ENCODE measurements at regions not wholly inside any gene's neighbourhood (a gene's known extent, or its start where the extent isn't known, plus 50 kb on each side); places are given as distances from the start of the nearest gene placed in this dataset.

DNA sequence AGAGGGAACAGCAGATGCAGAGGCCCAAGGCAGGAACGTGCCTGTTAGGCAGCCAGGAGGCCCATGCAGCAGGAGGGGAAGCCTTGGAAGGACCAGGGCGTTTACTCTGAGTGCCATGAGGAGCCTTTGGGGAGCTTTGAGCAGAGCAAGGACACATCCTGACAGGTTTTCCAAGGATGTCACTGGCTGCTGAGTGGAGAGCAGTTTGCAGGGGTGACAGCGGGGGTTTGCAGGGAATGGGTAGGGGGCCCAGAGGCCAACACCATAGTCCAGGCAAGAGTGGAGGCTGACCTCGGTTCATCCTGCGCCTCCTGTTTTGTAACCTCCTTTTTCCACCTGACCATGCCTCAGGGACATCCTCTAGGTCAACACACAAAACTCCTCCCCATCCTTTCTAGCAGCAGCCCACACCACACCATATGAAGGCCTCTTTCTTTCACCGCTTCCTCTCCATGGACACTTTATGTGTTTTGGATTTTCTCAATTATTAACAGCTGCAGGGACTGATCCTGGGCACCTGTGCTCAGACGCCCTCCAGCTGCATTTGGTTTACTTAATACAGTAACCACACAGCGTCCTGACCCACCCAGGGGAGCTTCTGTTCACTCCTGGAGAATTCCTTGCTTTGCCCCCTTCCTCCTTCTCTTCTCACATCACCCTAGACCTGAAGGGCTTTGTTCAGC, 528.5 kb downstream of the MATN1 start:
- no peak for ATAC-seq
- no peak for TF ChIP-seq ZNF565 (CRISPR knock-in tag; conservative IDR thresholded peaks at IDR 0.05; ENCODE audit: low read depth)
- TF ChIP-seq ZC3H10 (CRISPR knock-in tag; IDR thresholded peaks at IDR 0.05) = no peak
- no peak for TF ChIP-seq ESRRG (CRISPR knock-in tag; IDR thresholded peaks at IDR 0.05)
- TF ChIP-seq OSR1 (CRISPR knock-in tag; IDR thresholded peaks at IDR 0.05) = no peak
- TF ChIP-seq PPARA (CRISPR knock-in tag; IDR thresholded peaks at IDR 0.05; ENCODE audit: borderline replicate concordance) = no peak
- TF ChIP-seq ARNTL (CRISPR knock-in tag; IDR thresholded peaks at IDR 0.05; ENCODE audit: borderline replicate concordance, low read depth) = no peak
- no peak for TF ChIP-seq BACH2 (CRISPR knock-in tag; IDR thresholded peaks at IDR 0.05; ENCODE audit: borderline replicate concordance)
- no peak for TF ChIP-seq ZNF70 (CRISPR knock-in tag; IDR thresholded peaks at IDR 0.05)
- TF ChIP-seq ZFP3 (CRISPR knock-in tag; IDR thresholded peaks at IDR 0.05) = no peak
- TF ChIP-seq, protein P1, sequence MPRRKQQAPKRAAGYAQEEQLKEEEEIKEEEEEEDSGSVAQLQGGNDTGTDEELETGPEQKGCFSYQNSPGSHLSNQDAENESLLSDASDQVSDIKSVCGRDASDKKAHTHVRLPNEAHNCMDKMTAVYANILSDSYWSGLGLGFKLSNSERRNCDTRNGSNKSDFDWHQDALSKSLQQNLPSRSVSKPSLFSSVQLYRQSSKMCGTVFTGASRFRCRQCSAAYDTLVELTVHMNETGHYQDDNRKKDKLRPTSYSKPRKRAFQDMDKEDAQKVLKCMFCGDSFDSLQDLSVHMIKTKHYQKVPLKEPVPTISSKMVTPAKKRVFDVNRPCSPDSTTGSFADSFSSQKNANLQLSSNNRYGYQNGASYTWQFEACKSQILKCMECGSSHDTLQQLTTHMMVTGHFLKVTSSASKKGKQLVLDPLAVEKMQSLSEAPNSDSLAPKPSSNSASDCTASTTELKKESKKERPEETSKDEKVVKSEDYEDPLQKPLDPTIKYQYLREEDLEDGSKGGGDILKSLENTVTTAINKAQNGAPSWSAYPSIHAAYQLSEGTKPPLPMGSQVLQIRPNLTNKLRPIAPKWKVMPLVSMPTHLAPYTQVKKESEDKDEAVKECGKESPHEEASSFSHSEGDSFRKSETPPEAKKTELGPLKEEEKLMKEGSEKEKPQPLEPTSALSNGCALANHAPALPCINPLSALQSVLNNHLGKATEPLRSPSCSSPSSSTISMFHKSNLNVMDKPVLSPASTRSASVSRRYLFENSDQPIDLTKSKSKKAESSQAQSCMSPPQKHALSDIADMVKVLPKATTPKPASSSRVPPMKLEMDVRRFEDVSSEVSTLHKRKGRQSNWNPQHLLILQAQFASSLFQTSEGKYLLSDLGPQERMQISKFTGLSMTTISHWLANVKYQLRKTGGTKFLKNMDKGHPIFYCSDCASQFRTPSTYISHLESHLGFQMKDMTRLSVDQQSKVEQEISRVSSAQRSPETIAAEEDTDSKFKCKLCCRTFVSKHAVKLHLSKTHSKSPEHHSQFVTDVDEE (CRISPR knock-in tag; IDR thresholded peaks at IDR 0.05) = no peak
- no peak for TF ChIP-seq TCF4 (CRISPR knock-in tag; IDR thresholded peaks at IDR 0.05; ENCODE audit: borderline replicate concordance)
- no peak for TF ChIP-seq SNAI2 (CRISPR knock-in tag; IDR thresholded peaks at IDR 0.05)
- TF ChIP-seq, protein P2, sequence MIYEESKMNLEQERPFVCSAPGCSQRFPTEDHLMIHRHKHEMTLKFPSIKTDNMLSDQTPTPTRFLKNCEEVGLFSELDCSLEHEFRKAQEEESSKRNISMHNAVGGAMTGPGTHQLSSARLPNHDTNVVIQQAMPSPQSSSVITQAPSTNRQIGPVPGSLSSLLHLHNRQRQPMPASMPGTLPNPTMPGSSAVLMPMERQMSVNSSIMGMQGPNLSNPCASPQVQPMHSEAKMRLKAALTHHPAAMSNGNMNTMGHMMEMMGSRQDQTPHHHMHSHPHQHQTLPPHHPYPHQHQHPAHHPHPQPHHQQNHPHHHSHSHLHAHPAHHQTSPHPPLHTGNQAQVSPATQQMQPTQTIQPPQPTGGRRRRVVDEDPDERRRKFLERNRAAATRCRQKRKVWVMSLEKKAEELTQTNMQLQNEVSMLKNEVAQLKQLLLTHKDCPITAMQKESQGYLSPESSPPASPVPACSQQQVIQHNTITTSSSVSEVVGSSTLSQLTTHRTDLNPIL (CRISPR knock-in tag; IDR thresholded peaks at IDR 0.05; ENCODE audit: low read depth) = no peak
- TF ChIP-seq, protein P3, sequence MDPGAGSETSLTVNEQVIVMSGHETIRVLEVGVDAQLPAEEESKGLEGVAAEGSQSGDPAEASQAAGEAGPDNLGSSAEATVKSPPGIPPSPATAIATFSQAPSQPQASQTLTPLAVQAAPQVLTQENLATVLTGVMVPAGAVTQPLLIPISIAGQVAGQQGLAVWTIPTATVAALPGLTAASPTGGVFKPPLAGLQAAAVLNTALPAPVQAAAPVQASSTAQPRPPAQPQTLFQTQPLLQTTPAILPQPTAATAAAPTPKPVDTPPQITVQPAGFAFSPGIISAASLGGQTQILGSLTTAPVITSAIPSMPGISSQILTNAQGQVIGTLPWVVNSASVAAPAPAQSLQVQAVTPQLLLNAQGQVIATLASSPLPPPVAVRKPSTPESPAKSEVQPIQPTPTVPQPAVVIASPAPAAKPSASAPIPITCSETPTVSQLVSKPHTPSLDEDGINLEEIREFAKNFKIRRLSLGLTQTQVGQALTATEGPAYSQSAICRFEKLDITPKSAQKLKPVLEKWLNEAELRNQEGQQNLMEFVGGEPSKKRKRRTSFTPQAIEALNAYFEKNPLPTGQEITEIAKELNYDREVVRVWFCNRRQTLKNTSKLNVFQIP (CRISPR knock-in tag; IDR thresholded peaks at IDR 0.05; ENCODE audit: borderline replicate concordance, low read depth) = no peak
- no peak for TF ChIP-seq ZNF8 (CRISPR knock-in tag; IDR thresholded peaks at IDR 0.05)
- TF ChIP-seq, protein P4, sequence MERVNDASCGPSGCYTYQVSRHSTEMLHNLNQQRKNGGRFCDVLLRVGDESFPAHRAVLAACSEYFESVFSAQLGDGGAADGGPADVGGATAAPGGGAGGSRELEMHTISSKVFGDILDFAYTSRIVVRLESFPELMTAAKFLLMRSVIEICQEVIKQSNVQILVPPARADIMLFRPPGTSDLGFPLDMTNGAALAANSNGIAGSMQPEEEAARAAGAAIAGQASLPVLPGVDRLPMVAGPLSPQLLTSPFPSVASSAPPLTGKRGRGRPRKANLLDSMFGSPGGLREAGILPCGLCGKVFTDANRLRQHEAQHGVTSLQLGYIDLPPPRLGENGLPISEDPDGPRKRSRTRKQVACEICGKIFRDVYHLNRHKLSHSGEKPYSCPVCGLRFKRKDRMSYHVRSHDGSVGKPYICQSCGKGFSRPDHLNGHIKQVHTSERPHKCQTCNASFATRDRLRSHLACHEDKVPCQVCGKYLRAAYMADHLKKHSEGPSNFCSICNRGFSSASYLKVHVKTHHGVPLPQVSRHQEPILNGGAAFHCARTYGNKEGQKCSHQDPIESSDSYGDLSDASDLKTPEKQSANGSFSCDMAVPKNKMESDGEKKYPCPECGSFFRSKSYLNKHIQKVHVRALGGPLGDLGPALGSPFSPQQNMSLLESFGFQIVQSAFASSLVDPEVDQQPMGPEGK (CRISPR knock-in tag; IDR thresholded peaks at IDR 0.05; ENCODE audit: borderline replicate concordance) = no peak
- TF ChIP-seq TOX (CRISPR knock-in tag; IDR thresholded peaks at IDR 0.05; ENCODE audit: borderline replicate concordance) = no peak

DNA sequence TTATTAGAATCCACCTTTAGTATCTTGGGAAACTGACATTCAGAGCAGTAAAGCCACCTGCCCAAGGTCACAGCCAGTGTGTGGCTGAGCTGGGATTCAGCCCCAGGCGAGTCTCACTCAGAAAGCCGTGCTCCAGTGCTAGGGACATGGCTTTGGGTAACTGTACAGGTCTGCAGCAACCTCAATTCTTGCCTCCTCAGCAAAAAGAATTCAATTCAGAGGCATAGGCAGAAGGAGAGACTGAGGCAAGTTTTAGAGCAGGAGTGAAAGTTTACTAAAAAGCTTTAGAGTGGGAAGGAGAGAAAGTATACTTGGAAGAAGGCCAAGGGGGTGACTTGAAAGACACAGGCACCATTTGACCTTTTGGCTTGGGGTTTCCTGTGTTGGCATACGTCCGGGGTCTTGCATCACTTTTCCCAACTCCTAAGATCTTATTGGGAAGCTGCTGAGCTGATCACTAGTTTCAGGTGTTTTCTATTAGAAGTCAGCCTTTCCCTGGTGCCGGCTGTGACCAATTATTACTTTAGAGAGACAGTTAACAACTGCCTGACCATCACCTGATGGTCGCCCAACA, 529.3 kb downstream of the MATN1 start:
- no peak for ATAC-seq
- TF ChIP-seq, protein P2 (CRISPR knock-in tag; IDR thresholded peaks at IDR 0.05; ENCODE audit: low read depth) = no peak
- no peak for TF ChIP-seq ZFP3 (CRISPR knock-in tag; IDR thresholded peaks at IDR 0.05)
- TF ChIP-seq, protein P5, sequence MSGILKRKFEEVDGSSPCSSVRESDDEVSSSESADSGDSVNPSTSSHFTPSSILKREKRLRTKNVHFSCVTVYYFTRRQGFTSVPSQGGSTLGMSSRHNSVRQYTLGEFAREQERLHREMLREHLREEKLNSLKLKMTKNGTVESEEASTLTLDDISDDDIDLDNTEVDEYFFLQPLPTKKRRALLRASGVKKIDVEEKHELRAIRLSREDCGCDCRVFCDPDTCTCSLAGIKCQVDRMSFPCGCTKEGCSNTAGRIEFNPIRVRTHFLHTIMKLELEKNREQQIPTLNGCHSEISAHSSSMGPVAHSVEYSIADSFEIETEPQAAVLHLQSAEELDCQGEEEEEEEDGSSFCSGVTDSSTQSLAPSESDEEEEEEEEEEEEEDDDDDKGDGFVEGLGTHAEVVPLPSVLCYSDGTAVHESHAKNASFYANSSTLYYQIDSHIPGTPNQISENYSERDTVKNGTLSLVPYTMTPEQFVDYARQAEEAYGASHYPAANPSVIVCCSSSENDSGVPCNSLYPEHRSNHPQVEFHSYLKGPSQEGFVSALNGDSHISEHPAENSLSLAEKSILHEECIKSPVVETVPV (CRISPR knock-in tag; IDR thresholded peaks at IDR 0.05) = no peak
- TF ChIP-seq TOX (CRISPR knock-in tag; IDR thresholded peaks at IDR 0.05; ENCODE audit: borderline replicate concordance) = no peak
- no peak for TF ChIP-seq ESRRG (CRISPR knock-in tag; IDR thresholded peaks at IDR 0.05)
- TF ChIP-seq RARB (CRISPR knock-in tag; IDR thresholded peaks at IDR 0.05) = no peak
- no peak for TF ChIP-seq ZNF565 (CRISPR knock-in tag; conservative IDR thresholded peaks at IDR 0.05; ENCODE audit: low read depth)
- TF ChIP-seq PPARA (CRISPR knock-in tag; IDR thresholded peaks at IDR 0.05; ENCODE audit: borderline replicate concordance) = no peak
- TF ChIP-seq, protein P4 (CRISPR knock-in tag; IDR thresholded peaks at IDR 0.05; ENCODE audit: borderline replicate concordance) = no peak
- no peak for TF ChIP-seq ISL1 (CRISPR knock-in tag; IDR thresholded peaks at IDR 0.05)
- no peak for TF ChIP-seq TCF4 (CRISPR knock-in tag; IDR thresholded peaks at IDR 0.05; ENCODE audit: borderline replicate concordance)
- no peak for TF ChIP-seq ZNF70 (CRISPR knock-in tag; IDR thresholded peaks at IDR 0.05)
- TF ChIP-seq, protein P3 (CRISPR knock-in tag; IDR thresholded peaks at IDR 0.05; ENCODE audit: borderline replicate concordance, low read depth) = no peak
